HepG2 (cell line): ENCODE measurements at regions not wholly inside any gene's neighbourhood (a gene's known extent, or its start where the extent isn't known, plus 50 kb on each side); places are given as distances from the start of the nearest gene placed in this dataset.
"Not testable (repeated sequence)": the region's sequence is repeated elsewhere in the genome, so short reads cannot be mapped to it uniquely, and the experiment has no call there.

Experiments used
- POLR2A ChIP-seq, 2 experiments: IDR thresholded peaks; 2 replicates each; pipeline ENCODE4 v1.6.1; 2011; ENCODE audit warnings: low read depth in 2 of 2, low read length in 2 of 2, mild to moderate bottlenecking in 1 of 2, moderate library complexity in 1 of 2; ENCODE audit not compliant: insufficient read depth in 1 of 2
- ZFP1 ChIP-seq: IDR thresholded peaks from 2 replicates; pipeline ENCODE4 v1.6.1; 2016
- ZNF432 ChIP-seq: sonication (generic); formaldehyde crosslinking; IDR thresholded peaks from 2 replicates; pipeline ENCODE4 v1.5.0; 2020; ENCODE audit warnings: missing genetic modification reagents, mild to moderate bottlenecking, borderline replicate concordance

DNA sequence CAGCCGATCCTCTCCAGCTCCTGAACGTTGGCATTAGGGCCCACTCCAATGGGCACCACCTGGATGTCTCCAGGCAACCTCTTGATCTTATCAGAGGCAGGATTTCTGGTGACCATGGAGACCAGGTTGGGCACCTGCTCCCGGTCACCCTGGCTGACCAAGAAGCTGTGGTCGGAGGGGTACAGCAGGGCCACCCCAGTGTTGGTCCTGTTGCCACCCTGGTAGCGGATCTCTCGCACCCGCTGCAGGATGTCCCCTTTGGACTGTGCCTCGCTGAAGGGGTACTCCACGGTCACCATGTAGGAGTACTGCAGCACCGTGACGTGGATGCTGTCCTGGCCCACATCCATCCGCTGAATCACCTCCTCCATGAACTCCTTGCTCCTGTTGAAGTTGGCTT is 104.3 kb upstream of the CCT8L2 start:
- TF ChIP-seq ZFP1 (CRISPR knock-in tag); POLR2A (IDR thresholded peaks at IDR 0.05; ENCODE audit: insufficient read depth in 1 of 2, low read depth in 2 of 2, low read length in 2 of 2); ZNF432 (CRISPR knock-in tag): not testable (repeated sequence)
